ENCODE measurements at regions not wholly inside any gene's neighbourhood (a gene's known extent, or its start where the extent isn't known, plus 50 kb on each side); places are given as distances from the start of the nearest gene placed in this dataset.

GRCh38 chr5:171580502-171581265, 161.2 kb downstream of the FGF18 start:
- no peak for DNase-seq

GRCh38 chr5:171581781-171582180, 162.3 kb downstream of the FGF18 start:
- no peak for DNase-seq

- no peak for DNase-seq
Observed at GRCh38 chr5:171582849-171583248, 163.4 kb downstream of the FGF18 start.

- no peak for DNase-seq
Observed at GRCh38 chr5:171585981-171586380, 166.5 kb downstream of the FGF18 start.

- no peak for DNase-seq
Observed at GRCh38 chr5:171586436-171586835, 167.0 kb downstream of the FGF18 start.

- no peak for DNase-seq
Observed at GRCh38 chr5:171588046-171588445, 168.6 kb downstream of the FGF18 start.

GRCh38 chr5:171588790-171589189, 169.3 kb downstream of the FGF18 start:
- DNase-seq: no peak

GRCh38 chr5:171589461-171589860, 170.0 kb downstream of the FGF18 start:
- DNase-seq: no peak

GRCh38 chr5:171592076-171592475, 172.6 kb downstream of the FGF18 start:
- DNase-seq: no peak

- DNase-seq: no peak
Observed at GRCh38 chr5:171592736-171593135, 173.3 kb downstream of the FGF18 start.

GRCh38 chr5:171593401-171593800, 174.0 kb downstream of the FGF18 start:
- DNase-seq: no peak

- DNase-seq: no peak
Observed at GRCh38 chr5:171593976-171594375, 174.5 kb downstream of the FGF18 start.

GRCh38 chr5:171595401-171595800, 176.0 kb downstream of the FGF18 start:
- DNase-seq: no peak

GRCh38 chr5:171595801-171596231, 176.4 kb downstream of the FGF18 start:
- DNase-seq: no peak

GRCh38 chr5:171596391-171596878, 177.0 kb downstream of the FGF18 start:
- peak; percentile 47 for DNase-seq

GRCh38 chr5:171597946-171598640, 178.6 kb downstream of the FGF18 start:
- DNase-seq: no peak

- DNase-seq: no peak
Observed at GRCh38 chr5:171598641-171599152, 179.2 kb downstream of the FGF18 start.

- DNase-seq: peak; percentile 80
Observed at GRCh38 chr5:171599411-171599810, 180.0 kb downstream of the FGF18 start.

GRCh38 chr5:171599957-171600612, 180.6 kb downstream of the FGF18 start:
- DNase-seq: no peak

GRCh38 chr5:171600741-171601265, 181.4 kb downstream of the FGF18 start:
- no peak for DNase-seq

GRCh38 chr5:171601266-171601881, 181.9 kb downstream of the FGF18 start:
- no peak for DNase-seq

GRCh38 chr5:171603591-171603990, 182.0 kb upstream of the SMIM23 start:
- no peak for DNase-seq

All from hindlimb muscle (tissue), 1 donor.